DND-41 (cell line): ENCODE measurements at regions not wholly inside any gene's neighbourhood (a gene's known extent, or its start where the extent isn't known, plus 50 kb on each side); places are given as distances from the start of the nearest gene placed in this dataset.

ENCODE experiments used
- ATAC-seq: fragments of 200-7000 bp; cut with Tn5 transposase; 3 replicates; pipeline ENCODE4 v1.9.1; 2021; ENCODE audit warnings: low read depth; ENCODE audit not compliant: insufficient read depth
- DNase-seq: peaks from one replicate; pipeline ENCODE4 v3.0.0-alpha.2; 2020
- H2AFZ ChIP-seq: 2 replicates; pipeline ENCODE4 v1.6.0; 2012; ENCODE audit warnings: low read depth, low read length
- H3K27ac ChIP-seq: 2 replicates; pipeline ENCODE4 v1.5.1; 2012; ENCODE audit warnings: low read length, inconsistent platforms
- H3K27me3 ChIP-seq: fragments of 200-600 bp; sonication (generic); 2 replicates; pipeline ENCODE4 v1.6.0; 2012; ENCODE audit warnings: low read length, mild to moderate bottlenecking, inconsistent platforms; ENCODE audit not compliant: insufficient read depth, poor library complexity
- H3K36me3 ChIP-seq: 2 replicates; pipeline ENCODE4 v1.5.1; 2012; ENCODE audit warnings: low read length, inconsistent platforms; ENCODE audit not compliant: insufficient read depth
- H3K4me1 ChIP-seq: 2 replicates; pipeline ENCODE4 v1.5.1; 2012; ENCODE audit warnings: mild to moderate bottlenecking, low read length; ENCODE audit not compliant: insufficient read depth
- H3K4me2 ChIP-seq: 2 replicates; pipeline ENCODE4 v1.6.0; 2012; ENCODE audit warnings: mild to moderate bottlenecking, moderate library complexity, low read length, inconsistent platforms; ENCODE audit not compliant: insufficient read depth
- H3K4me3 ChIP-seq, 2 experiments: fragments of 200-600 bp in 1 of 2; shearing (Covaris generic) in 1 of 2; 2 replicates each; pipeline ENCODE4 v1.5.1; 2012 to 2016; ENCODE audit warnings: inconsistent platforms in 2 of 2, low read length in 2 of 2, mild to moderate bottlenecking in 2 of 2, low read depth in 1 of 2, moderate library complexity in 1 of 2
- H3K79me2 ChIP-seq: 2 replicates; pipeline ENCODE4 v1.6.0; 2012; ENCODE audit warnings: low read length, inconsistent platforms; ENCODE audit not compliant: insufficient read depth
- H3K9ac ChIP-seq: 2 replicates; pipeline ENCODE4 v1.6.0; 2012; ENCODE audit warnings: low read depth, mild to moderate bottlenecking, inconsistent platforms, low read length, moderate library complexity
- H3K9me3 ChIP-seq: 2 replicates; pipeline ENCODE4 v1.5.1; 2012; ENCODE audit warnings: low read length, moderate library complexity, mild to moderate bottlenecking, inconsistent platforms; ENCODE audit not compliant: insufficient read depth, severe bottlenecking
- H4K20me1 ChIP-seq: 2 replicates; pipeline ENCODE4 v1.6.0; 2012; ENCODE audit warnings: low read length; ENCODE audit not compliant: insufficient read depth
- EZH2 ChIP-seq: IDR thresholded peaks from 3 replicates; pipeline ENCODE4 v1.6.1; 2012; ENCODE audit warnings: borderline replicate concordance, low read depth, mild to moderate bottlenecking, moderate library complexity, low read length, inconsistent platforms; ENCODE audit not compliant: severe bottlenecking
- TF ChIP-seq, protein P1 (sequence below): IDR thresholded peaks from 2 replicates; pipeline ENCODE4 v1.5.1; 2012; ENCODE audit warnings: borderline replicate concordance, low read length, moderate library complexity, mild to moderate bottlenecking; ENCODE audit not compliant: poor library complexity, severe bottlenecking; ENCODE audit errors: extremely low read depth

DNA sequence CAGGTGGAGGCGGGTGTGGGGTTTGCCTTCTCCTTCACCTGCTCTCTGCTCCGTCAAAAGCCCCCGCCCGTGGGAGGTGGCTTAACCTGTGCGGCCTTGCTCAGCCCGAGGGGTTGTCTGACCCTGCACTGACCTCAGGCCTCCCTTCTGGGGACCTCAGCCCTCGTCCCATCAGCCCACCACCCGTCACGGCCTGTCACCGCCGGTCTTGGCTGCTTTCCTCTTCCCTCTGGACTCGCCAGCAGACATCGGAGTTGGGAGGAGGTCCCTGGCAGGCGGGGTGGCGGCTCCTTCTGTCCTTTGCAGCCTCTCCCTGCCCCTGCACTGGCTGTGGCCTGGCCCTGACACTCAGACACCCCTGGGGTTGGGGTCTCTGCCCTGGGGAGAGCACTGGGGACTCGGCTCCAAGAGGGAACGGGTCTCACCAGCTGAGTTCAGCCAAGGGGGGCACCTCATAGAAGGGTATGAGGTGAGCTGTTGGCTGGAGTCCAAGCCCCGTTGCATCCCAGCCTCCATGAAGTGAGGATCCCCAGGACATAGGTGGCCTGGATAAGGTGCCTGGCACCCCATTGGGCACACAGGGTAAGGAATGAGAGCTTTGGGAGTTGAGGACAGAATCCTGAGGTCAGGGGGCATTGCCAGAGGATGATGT, 999.6 kb downstream of the BRD1 start:
- Histone ChIP-seq H3K4me2 (no peak overlapping the region), H3K27ac (no peak overlapping the region), H3K9ac (no peak overlapping the region), H3K9me3 (no peaks in the 10 kb centered on the region), H2AFZ (no peak overlapping the region), H4K20me1 (no peaks in the 10 kb centered on the region), H3K4me3 (no peak overlapping the region), H3K79me2 (no peaks in the 10 kb centered on the region), H3K27me3 (peaks cover under 1% of the 10 kb centered on the region), H3K36me3 (no peaks in the 10 kb centered on the region), H3K4me1 (no peaks in the 10 kb centered on the region)
- no peak for TF ChIP-seq EZH2
- TF ChIP-seq, protein P1, sequence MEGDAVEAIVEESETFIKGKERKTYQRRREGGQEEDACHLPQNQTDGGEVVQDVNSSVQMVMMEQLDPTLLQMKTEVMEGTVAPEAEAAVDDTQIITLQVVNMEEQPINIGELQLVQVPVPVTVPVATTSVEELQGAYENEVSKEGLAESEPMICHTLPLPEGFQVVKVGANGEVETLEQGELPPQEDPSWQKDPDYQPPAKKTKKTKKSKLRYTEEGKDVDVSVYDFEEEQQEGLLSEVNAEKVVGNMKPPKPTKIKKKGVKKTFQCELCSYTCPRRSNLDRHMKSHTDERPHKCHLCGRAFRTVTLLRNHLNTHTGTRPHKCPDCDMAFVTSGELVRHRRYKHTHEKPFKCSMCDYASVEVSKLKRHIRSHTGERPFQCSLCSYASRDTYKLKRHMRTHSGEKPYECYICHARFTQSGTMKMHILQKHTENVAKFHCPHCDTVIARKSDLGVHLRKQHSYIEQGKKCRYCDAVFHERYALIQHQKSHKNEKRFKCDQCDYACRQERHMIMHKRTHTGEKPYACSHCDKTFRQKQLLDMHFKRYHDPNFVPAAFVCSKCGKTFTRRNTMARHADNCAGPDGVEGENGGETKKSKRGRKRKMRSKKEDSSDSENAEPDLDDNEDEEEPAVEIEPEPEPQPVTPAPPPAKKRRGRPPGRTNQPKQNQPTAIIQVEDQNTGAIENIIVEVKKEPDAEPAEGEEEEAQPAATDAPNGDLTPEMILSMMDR: no peak
- no peak for ATAC-seq
- no peak for DNase-seq

DNA sequence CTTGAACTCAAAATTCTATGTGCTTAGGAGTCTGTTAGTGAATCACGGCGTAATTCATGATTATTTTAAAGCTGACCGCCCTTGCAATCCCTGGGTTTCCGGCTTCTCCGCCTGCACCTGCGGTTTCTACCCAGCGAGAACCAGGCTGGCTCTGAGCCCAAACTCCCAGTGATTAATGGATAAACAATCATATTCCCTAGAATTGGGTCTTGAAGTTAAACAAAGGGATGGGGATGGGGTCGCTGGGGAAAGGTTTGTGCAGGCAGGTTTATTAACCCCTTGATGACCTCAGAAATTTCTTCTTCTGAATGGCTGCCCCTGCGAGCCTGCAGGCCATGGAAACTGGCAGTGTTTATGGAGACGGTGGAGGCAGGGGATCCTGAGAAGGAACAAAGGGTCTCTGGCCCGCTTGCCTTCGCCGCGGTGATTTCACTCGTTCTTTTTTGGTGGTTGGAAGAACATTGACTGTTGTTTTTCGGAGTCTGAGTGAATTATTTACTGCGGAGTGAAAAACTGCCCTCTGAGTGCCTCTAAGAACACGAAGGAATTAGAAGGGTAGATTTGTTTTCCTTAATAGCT, 1000.3 kb downstream of the BRD1 start:
- no peaks in the 10 kb centered on the region for H3K79me2 ChIP-seq
- no peak overlapping the region for H3K9ac ChIP-seq
- H3K27ac ChIP-seq: no peak overlapping the region
- no peaks in the 10 kb centered on the region for H3K9me3 ChIP-seq
- TF ChIP-seq EZH2: no peak
- TF ChIP-seq, protein P1: no peak
- no peak overlapping the region for H2AFZ ChIP-seq
- ATAC-seq (no peak), DNase-seq (no peak)
- H3K4me1 ChIP-seq: no peaks in the 10 kb centered on the region
- H3K4me3 ChIP-seq: no peak overlapping the region
- no peaks in the 10 kb centered on the region for H4K20me1 ChIP-seq
- H3K4me2 ChIP-seq: no peak overlapping the region
- no peaks in the 10 kb centered on the region for H3K36me3 ChIP-seq
- no peaks in the 10 kb centered on the region for H3K27me3 ChIP-seq

DNA sequence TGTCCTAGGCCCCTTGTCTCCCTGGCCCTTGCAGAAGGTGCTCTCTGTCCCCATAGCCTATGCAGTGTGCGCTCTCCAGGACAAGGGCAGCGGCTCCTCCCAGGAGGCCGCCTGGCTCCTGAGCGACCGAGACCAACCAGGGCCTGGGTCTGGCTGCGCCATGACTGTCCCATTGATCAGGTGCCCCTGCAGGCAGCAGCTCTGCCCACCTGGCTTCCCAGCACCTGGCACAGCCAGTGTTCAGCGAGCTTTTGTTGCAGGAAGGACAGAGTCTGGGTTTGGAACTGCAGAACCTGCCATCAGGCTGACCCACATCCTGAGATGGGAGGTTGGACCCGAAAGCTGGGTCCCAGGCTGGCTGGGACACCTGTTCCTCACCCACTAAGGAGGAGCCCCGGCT, 1001.1 kb downstream of the BRD1 start:
- no peaks in the 10 kb centered on the region for H4K20me1 ChIP-seq
- no peak overlapping the region for H3K4me3 ChIP-seq
- DNase-seq (no peak), ATAC-seq (no peak)
- H3K4me1 ChIP-seq: no peaks in the 10 kb centered on the region
- H3K36me3 ChIP-seq: no peaks in the 10 kb centered on the region
- no peaks in the 10 kb centered on the region for H3K9me3 ChIP-seq
- no peaks in the 10 kb centered on the region for H3K79me2 ChIP-seq
- no peak overlapping the region for H3K4me2 ChIP-seq
- H3K27me3 ChIP-seq: no peaks in the 10 kb centered on the region
- H3K9ac ChIP-seq: no peak overlapping the region
- no peak overlapping the region for H3K27ac ChIP-seq
- no peak for TF ChIP-seq EZH2
- TF ChIP-seq, protein P1: no peak
- H2AFZ ChIP-seq: no peak overlapping the region
